H9 (cell line): ENCODE measurements at regions not wholly inside any gene's neighbourhood (a gene's known extent, or its start where the extent isn't known, plus 50 kb on each side); places are given as distances from the start of the nearest gene placed in this dataset.

Experiments
- DNase-seq: peaks from one replicate; pipeline ENCODE4 v3.0.0-alpha.2; 2017
- H2AFZ ChIP-seq: one replicate; pipeline ENCODE4 v1.6.1; 2013; ENCODE audit warnings: mild to moderate bottlenecking, low read length, control low read depth, moderate library complexity
- H2AK5ac ChIP-seq: 2 replicates; pipeline ENCODE4 v1.6.1; 2013; ENCODE audit warnings: low read length, control low read depth, mixed read lengths; ENCODE audit not compliant: insufficient read length
- H2BK120ac ChIP-seq: one replicate; pipeline ENCODE4 v1.6.1; 2013; ENCODE audit warnings: low read depth, mild to moderate bottlenecking, low read length, control low read depth, inconsistent platforms; ENCODE audit not compliant: poor library complexity, severe bottlenecking
- H2BK12ac ChIP-seq: 2 replicates; pipeline ENCODE4 v1.6.1; 2013; ENCODE audit warnings: low read length, control low read depth, mixed read lengths, low read depth; ENCODE audit not compliant: insufficient read length
- H2BK15ac ChIP-seq: 2 replicates; pipeline ENCODE4 v1.6.1; 2013; ENCODE audit warnings: low read depth, low read length, control low read depth
- H2BK20ac ChIP-seq: one replicate; pipeline ENCODE4 v1.6.1; 2013; ENCODE audit warnings: low read depth, mild to moderate bottlenecking, low read length, control low read depth, inconsistent platforms; ENCODE audit not compliant: poor library complexity, severe bottlenecking
- H2BK5ac ChIP-seq: 2 replicates; pipeline ENCODE4 v1.6.1; 2013; ENCODE audit warnings: low read length, control low read depth, mixed read lengths; ENCODE audit not compliant: insufficient read length
- H3K14ac ChIP-seq: 2 replicates; pipeline ENCODE4 v1.6.1; 2013; ENCODE audit warnings: low read length, control low read depth; ENCODE audit not compliant: insufficient read depth
- H3K18ac ChIP-seq: 2 replicates; pipeline ENCODE4 v1.6.1; 2013; ENCODE audit warnings: low read depth, mild to moderate bottlenecking, mixed read lengths, low read length, control low read depth; ENCODE audit not compliant: insufficient read length
- H3K23ac ChIP-seq: 2 replicates; pipeline ENCODE4 v1.6.1; 2013; ENCODE audit warnings: low read length, control low read depth, mixed read lengths, low read depth; ENCODE audit not compliant: insufficient read length
- H3K23me2 ChIP-seq: 2 replicates; pipeline ENCODE4 v1.6.1; 2013; ENCODE audit warnings: low read depth, mild to moderate bottlenecking, mixed read lengths, low read length, control low read depth; ENCODE audit not compliant: insufficient read length, poor library complexity, severe bottlenecking
- H3K27ac ChIP-seq: 2 replicates; pipeline ENCODE4 v1.5.1; 2013; ENCODE audit warnings: low read length, control low read depth, mixed read lengths, low read depth; ENCODE audit not compliant: insufficient read length
- H3K27me3 ChIP-seq: 2 replicates; pipeline ENCODE4 v1.6.1; 2013; ENCODE audit warnings: low read length, control low read depth, inconsistent platforms; ENCODE audit not compliant: insufficient read depth
- H3K4ac ChIP-seq: 2 replicates; pipeline ENCODE4 v1.6.1; 2013; ENCODE audit warnings: low read depth, mild to moderate bottlenecking, control low read depth, inconsistent platforms, low read length, moderate library complexity
- H3K4me1 ChIP-seq: 2 replicates; pipeline ENCODE4 v1.6.1; 2013; ENCODE audit warnings: low read length, control low read depth, inconsistent platforms; ENCODE audit not compliant: insufficient read depth
- H3K4me2 ChIP-seq: 2 replicates; pipeline ENCODE4 v1.6.1; 2013; ENCODE audit warnings: low read length, control low read depth, mixed read lengths; ENCODE audit not compliant: insufficient read length, insufficient read depth
- H3K56ac ChIP-seq: 2 replicates; pipeline ENCODE4 v1.6.1; 2013; ENCODE audit warnings: low read depth, mild to moderate bottlenecking, mixed read lengths, low read length, control low read depth; ENCODE audit not compliant: insufficient read length
- H3K79me1 ChIP-seq: 2 replicates; pipeline ENCODE4 v1.6.1; 2013; ENCODE audit warnings: low read depth, mild to moderate bottlenecking, moderate library complexity, low read length, control low read depth, inconsistent platforms; ENCODE audit not compliant: insufficient read depth, poor library complexity, severe bottlenecking
- H3K79me2 ChIP-seq: 2 replicates; pipeline ENCODE4 v1.6.1; 2013; ENCODE audit warnings: low read length, control low read depth, inconsistent platforms; ENCODE audit not compliant: insufficient read depth
- H3K9ac ChIP-seq: 2 replicates; pipeline ENCODE4 v1.6.1; 2013; ENCODE audit warnings: low read length, control low read depth, mixed read lengths; ENCODE audit not compliant: insufficient read length; ENCODE audit errors: extremely low read depth
- H3K9me3 ChIP-seq: one replicate; pipeline ENCODE4 v1.6.1; 2013; ENCODE audit warnings: low read depth, low read length, inconsistent platforms; ENCODE audit not compliant: control insufficient read depth
- H3T11ph ChIP-seq: one replicate; pipeline ENCODE4 v1.6.1; 2013; ENCODE audit warnings: mild to moderate bottlenecking, low read length, control low read depth, inconsistent platforms
- H4K20me1 ChIP-seq: one replicate; pipeline ENCODE4 v1.6.1; 2013; ENCODE audit not compliant: control insufficient read depth, insufficient read length, insufficient read depth
- H4K5ac ChIP-seq: 2 replicates; pipeline ENCODE4 v1.6.1; 2013; ENCODE audit warnings: low read depth, mild to moderate bottlenecking, mixed read lengths, low read length, control low read depth; ENCODE audit not compliant: insufficient read length
- H4K8ac ChIP-seq: replicated peaks from 2 replicates; pipeline ENCODE4 v1.6.1; 2013; ENCODE audit warnings: low read length, control low read depth, mixed read lengths, low read depth; ENCODE audit not compliant: insufficient read length
- H4K91ac ChIP-seq: 2 replicates; pipeline ENCODE4 v1.6.1; 2013; ENCODE audit warnings: low read depth, mild to moderate bottlenecking, moderate library complexity, mixed read lengths, low read length, control low read depth; ENCODE audit not compliant: insufficient read length
- H3K27ac Mint-ChIP-seq, 3 experiments: 2 replicates in 2 of 3; 3 replicates in 1 of 3; pipeline ENCODE4 v1.8.0; 2020 to 2021; ENCODE audit warnings: mixed read lengths in 3 of 3, mild to moderate bottlenecking in 1 of 3, moderate library complexity in 1 of 3
- H3K27me3 Mint-ChIP-seq: 2 replicates; pipeline ENCODE4 v1.8.0; 2021; ENCODE audit warnings: low read depth, mild to moderate bottlenecking, moderate library complexity, mixed read lengths
- H3K36me3 Mint-ChIP-seq, 3 experiments: 2 replicates in 2 of 3; 3 replicates in 1 of 3; pipeline ENCODE4 v1.8.0; 2020 to 2021; ENCODE audit warnings: low read depth in 3 of 3, mixed read lengths in 3 of 3; ENCODE audit not compliant: insufficient read depth in 1 of 3
- H3K4me1 Mint-ChIP-seq, 2 experiments: 2 replicates each; pipeline ENCODE4 v1.8.0; 2020; ENCODE audit warnings: mixed read lengths in 2 of 2
- H3K4me3 Mint-ChIP-seq, 2 experiments: 2 replicates in 1 of 2; 3 replicates in 1 of 2; pipeline ENCODE4 v1.8.0; 2020 to 2021; ENCODE audit warnings: mild to moderate bottlenecking in 2 of 2, mixed read lengths in 2 of 2, moderate library complexity in 1 of 2
- H3K9me3 Mint-ChIP-seq, 2 experiments: 2 replicates in 1 of 2; 3 replicates in 1 of 2; pipeline ENCODE4 v1.8.0; 2020; ENCODE audit warnings: mild to moderate bottlenecking in 2 of 2, mixed read lengths in 2 of 2, moderate library complexity in 1 of 2
- WGBS: extraction: QIAGEN DNeasy Blood & Tissue Kit; methylation state at CpG from one replicate; pipeline ENCODE4 v1.1.7; 2013; ENCODE audit warnings: missing lambda C conversion rate, low lambda C conversion rate, mixed read lengths; ENCODE audit not compliant: insufficient read length; ENCODE audit errors: extremely low coverage; 5-methylcytosine and 5-hydroxymethylcytosine counted together
- TF ChIP-seq, protein P1 (sequence below): fragments of 200-600 bp; sonication (generic); conservative IDR thresholded peaks from 3 replicates; pipeline ENCODE4 v1.8.0; 2021; ENCODE audit warnings: antibody characterized with exemption, mild to moderate bottlenecking

DNA sequence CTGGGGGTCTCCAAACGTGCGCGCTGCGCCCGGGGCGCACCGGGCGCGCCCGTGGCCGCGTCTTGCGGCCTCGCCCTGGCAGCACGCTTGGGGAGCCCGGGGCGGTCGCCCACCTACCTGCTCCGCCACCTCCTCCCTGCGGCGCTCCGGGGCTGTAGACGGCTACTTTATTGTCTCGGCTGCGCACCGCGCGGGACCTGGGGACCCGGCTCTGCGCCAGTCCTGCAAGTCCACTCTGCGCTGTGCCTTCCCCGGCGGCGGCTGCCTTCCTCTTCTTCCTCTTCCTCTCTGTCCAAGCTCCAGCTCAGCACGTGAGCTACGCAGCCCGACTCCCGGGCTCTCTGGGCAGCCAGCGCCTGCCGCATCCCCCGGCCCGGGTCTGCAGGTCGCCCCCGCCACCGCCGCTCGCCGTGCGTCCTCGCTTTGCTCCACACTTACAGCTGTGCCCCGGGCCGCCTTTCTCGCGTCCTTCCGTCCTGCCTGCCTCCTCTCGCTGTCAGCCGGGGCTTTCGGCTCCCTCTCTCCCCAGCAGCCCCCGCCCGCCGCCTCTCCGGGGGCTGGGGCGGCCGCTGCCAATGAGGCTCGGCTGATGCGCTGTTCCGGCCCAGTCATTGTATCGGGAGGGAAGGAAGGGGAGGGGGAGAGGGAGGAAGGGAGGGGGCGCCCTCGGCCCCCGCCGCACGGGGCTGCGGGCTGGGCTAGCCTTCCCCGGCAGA is 156.4 kb upstream of the FRMD4B start:
- Histone ChIP-seq H4K8ac (no peak overlapping the region), H3K23me2 (peaks cover 12% of the 10 kb centered on the region), H2BK5ac (no peak overlapping the region), H4K20me1 (no peaks in the 10 kb centered on the region), H4K91ac (no peak overlapping the region), H2BK15ac (no peak overlapping the region), H2AK5ac (no peak overlapping the region), H3T11ph (no peak overlapping the region), H3K56ac (no peak overlapping the region), H3K23ac (no peak overlapping the region), H2AFZ (no peak overlapping the region), H2BK12ac (no peak overlapping the region), H2BK120ac (no peak overlapping the region), H2BK20ac (no peak overlapping the region), H3K14ac (peak overlapping the region; percentile 36; the same call in 1 of the 2 replicates), H4K5ac (no peak overlapping the region), H3K79me1 (no peaks in the 10 kb centered on the region), H3K4me1 (no peaks in the 10 kb centered on the region), H3K27ac (no peak overlapping the region), H3K4me2 (peak overlapping the region; percentile 61), H3K9me3 (no peaks in the 10 kb centered on the region), H3K79me2 (no peaks in the 10 kb centered on the region), H3K4ac (no peak overlapping the region), H3K27me3 (peaks cover 3% of the 10 kb centered on the region; the same call in 1 of the 2 replicates), H3K9ac (no peak overlapping the region), H3K18ac (no peak overlapping the region)
- TF ChIP-seq, protein P1, sequence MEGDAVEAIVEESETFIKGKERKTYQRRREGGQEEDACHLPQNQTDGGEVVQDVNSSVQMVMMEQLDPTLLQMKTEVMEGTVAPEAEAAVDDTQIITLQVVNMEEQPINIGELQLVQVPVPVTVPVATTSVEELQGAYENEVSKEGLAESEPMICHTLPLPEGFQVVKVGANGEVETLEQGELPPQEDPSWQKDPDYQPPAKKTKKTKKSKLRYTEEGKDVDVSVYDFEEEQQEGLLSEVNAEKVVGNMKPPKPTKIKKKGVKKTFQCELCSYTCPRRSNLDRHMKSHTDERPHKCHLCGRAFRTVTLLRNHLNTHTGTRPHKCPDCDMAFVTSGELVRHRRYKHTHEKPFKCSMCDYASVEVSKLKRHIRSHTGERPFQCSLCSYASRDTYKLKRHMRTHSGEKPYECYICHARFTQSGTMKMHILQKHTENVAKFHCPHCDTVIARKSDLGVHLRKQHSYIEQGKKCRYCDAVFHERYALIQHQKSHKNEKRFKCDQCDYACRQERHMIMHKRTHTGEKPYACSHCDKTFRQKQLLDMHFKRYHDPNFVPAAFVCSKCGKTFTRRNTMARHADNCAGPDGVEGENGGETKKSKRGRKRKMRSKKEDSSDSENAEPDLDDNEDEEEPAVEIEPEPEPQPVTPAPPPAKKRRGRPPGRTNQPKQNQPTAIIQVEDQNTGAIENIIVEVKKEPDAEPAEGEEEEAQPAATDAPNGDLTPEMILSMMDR, result no peak
- peak; percentile 81 for DNase-seq
- Mint-ChIP-seq H3K27me3 (peaks cover 49% of the 10 kb centered on the region), H3K27ac (no peak overlapping the region; a peak in 1 of 7 replicates), H3K4me1 (peaks cover 16 to 18% of the 10 kb centered on the region in 2 experiments), H3K4me3 (peak overlapping the region; percentile 83 to 93), H3K9me3 (peaks cover 0 to 4% of the 10 kb centered on the region in 2 experiments; a peak in 2 of 5 replicates), H3K36me3 (no peaks in the 10 kb centered on the region)
- no CpG with 5 or more reads among the region's 75 CpGs for WGBS
